ENCODE measurements at regions not wholly inside any gene's neighbourhood (a gene's known extent, or its start where the extent isn't known, plus 50 kb on each side); places are given as distances from the start of the nearest gene placed in this dataset.

DNA sequence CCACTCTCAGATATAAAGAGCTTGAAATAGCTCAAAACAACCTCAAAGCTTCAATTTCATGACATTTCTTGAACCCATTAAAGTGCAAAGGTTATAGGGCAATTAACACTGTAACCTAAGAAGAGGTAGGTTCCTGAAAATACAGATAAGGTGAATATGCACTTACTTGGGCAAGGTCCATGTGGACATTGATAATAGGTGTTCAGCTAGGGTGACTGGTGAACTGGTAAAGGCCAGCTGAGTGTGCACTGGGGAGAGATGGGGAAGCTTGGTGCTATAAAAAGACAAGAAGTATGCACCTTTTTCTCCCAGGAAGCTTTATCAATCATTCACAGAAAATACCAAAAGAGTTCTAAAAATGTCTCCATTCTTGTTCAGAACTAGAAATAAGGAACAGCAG lies 418.6 kb downstream of the SLC16A7 start:
- TF ChIP-seq, protein P1, sequence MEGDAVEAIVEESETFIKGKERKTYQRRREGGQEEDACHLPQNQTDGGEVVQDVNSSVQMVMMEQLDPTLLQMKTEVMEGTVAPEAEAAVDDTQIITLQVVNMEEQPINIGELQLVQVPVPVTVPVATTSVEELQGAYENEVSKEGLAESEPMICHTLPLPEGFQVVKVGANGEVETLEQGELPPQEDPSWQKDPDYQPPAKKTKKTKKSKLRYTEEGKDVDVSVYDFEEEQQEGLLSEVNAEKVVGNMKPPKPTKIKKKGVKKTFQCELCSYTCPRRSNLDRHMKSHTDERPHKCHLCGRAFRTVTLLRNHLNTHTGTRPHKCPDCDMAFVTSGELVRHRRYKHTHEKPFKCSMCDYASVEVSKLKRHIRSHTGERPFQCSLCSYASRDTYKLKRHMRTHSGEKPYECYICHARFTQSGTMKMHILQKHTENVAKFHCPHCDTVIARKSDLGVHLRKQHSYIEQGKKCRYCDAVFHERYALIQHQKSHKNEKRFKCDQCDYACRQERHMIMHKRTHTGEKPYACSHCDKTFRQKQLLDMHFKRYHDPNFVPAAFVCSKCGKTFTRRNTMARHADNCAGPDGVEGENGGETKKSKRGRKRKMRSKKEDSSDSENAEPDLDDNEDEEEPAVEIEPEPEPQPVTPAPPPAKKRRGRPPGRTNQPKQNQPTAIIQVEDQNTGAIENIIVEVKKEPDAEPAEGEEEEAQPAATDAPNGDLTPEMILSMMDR (IDR thresholded peaks at IDR 0.05; ENCODE audit: control insufficient read depth, extremely low read depth, insufficient read depth): no peak
- H3K4me3 ChIP-seq (ENCODE audit: low read depth, low read length): no peak overlapping the region
- no peak for DNase-seq (ENCODE audit: low read depth)

DNA sequence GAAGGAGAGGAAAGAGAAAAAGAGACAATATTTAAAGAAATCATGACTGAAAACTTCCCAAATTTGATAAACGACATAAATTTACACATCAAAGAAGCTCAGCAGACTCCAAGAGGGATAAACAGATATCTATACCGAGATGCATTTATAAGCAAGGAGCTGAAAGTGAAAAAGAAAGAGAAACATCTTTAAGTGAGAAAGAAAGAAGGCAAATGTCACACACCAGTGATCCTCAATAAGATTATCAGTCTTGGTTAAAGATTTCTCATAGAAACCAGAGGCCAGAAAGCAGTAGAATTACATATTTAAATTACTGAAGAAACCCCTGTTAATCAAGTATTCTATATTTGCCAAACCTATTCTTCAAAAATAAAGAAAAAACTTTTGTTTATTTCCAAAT lies 424.2 kb downstream of the SLC16A7 start:
- no peak for DNase-seq (ENCODE audit: low read depth)
- no peak overlapping the region for H3K4me3 ChIP-seq (ENCODE audit: low read depth, low read length)
- TF ChIP-seq, protein P1 (IDR thresholded peaks at IDR 0.05; ENCODE audit: control insufficient read depth, extremely low read depth, insufficient read depth): no peak

DNA sequence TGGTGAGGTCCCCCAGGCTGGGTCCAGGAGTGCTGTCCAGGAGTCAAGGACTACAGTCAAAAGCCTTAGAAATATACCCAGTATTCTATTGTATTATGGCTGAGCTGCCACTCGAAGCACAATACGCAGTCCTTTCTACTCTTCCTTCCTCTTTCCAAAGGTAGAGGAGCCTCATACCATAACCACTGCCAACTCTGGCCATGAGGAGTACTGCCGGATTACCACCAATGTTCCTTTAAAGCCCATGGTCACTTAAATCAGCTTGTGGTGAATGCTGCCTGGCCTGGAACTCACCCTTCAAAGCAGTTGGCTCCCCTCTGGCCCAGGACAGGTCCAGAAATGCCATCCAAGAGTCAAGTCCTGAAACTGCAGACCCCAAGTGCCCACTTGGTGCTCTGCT lies 425.4 kb downstream of the SLC16A7 start:
- H3K4me3 ChIP-seq (ENCODE audit: low read depth, low read length): no peak overlapping the region
- DNase-seq (ENCODE audit: low read depth): no peak
- TF ChIP-seq, protein P1 (IDR thresholded peaks at IDR 0.05; ENCODE audit: control insufficient read depth, extremely low read depth, insufficient read depth): no peak

DNA sequence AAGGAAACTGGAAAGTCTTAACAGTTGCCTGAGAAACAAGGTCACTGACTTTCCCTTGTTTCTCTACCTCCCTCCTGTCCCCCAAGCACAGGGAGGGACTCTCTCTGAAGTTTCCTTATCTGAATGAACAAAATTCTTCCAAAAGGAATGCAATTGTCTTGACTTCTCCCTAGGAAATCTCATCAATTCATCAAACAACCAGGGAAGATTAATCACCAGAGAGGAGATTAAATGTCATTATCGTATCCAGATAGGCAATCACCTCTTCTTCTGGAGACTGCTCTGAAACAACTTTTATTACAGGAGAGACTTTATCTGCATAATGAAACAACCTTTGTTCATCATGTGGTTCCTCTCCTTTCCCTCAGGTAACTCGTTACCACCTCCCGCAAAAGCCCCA lies 431.4 kb downstream of the SLC16A7 start:
- H3K4me3 ChIP-seq (ENCODE audit: low read depth, low read length): no peak overlapping the region
- DNase-seq (ENCODE audit: low read depth): no peak
- TF ChIP-seq, protein P1 (IDR thresholded peaks at IDR 0.05; ENCODE audit: control insufficient read depth, extremely low read depth, insufficient read depth): no peak

DNA sequence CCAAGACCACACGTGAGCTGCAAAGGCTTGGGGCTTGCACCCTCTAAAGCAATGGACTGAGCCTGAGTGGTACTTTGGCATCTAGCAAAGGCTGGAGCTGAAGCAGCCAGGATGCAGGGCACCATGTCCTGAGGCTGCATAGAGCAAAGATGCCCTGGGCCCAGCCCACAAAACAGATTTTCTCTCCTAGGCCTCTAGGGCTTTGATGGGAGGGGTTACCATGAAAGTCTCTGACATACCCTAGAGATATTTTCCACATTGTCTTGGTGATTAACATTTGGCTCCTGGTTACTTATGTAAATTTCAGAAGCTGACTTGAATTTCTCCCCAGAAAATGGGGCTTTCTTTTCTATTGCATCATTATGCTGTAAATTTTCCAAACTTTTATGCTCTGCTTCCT lies 438.3 kb downstream of the SLC16A7 start:
- TF ChIP-seq, protein P1 (IDR thresholded peaks at IDR 0.05; ENCODE audit: control insufficient read depth, extremely low read depth, insufficient read depth): no peak
- H3K4me3 ChIP-seq (ENCODE audit: low read depth, low read length): no peak overlapping the region
- DNase-seq (ENCODE audit: low read depth): no peak

DNA sequence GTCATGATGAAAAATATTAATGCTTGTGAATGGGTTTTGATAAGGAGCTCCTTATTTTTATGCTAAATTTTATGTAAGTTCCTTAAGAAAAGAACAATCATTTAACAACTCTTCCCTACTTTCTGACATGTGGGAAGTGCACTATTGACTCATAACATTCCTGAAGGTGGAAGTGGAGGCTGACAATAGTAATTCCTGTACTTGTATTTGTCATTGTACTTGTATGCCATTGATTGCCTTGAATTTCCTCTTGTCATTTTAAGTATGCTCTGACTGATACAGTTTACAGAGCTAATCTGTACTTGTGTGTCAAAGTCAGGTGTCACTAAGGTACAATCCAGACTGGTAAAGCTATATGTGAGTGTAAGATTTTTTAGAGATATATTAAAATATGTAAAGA lies 440.0 kb downstream of the SLC16A7 start:
- H3K4me3 ChIP-seq (ENCODE audit: low read depth, low read length): no peak overlapping the region
- TF ChIP-seq, protein P1 (IDR thresholded peaks at IDR 0.05; ENCODE audit: control insufficient read depth, extremely low read depth, insufficient read depth): no peak
- DNase-seq (ENCODE audit: low read depth): peak; percentile 57

DNA sequence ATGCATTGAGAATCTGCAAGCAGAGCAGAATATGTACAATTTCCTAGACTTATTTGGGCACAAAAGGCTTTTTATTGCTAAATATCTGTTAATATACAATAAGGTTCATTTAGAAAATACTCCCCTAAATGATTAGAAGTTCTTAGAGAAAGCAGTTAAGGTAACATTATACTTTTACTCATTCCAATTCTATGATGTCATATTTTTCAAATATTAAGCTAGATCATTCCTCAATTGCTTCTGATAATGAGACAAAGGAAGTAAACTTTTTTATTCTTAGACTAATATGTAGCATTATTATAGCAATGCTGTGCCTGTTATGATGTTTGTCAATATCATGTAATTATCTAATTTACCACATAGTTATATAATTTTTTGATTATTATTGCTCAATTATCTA lies 447.0 kb downstream of the SLC16A7 start:
- TF ChIP-seq, protein P1 (IDR thresholded peaks at IDR 0.05; ENCODE audit: control insufficient read depth, extremely low read depth, insufficient read depth): no peak
- no peak overlapping the region for H3K4me3 ChIP-seq (ENCODE audit: low read depth, low read length)
- no peak for DNase-seq (ENCODE audit: low read depth)
